Testis (tissue), 2 donors: ENCODE measurements at regions not wholly inside any gene's neighbourhood (a gene's known extent, or its start where the extent isn't known, plus 50 kb on each side); places are given as distances from the start of the nearest gene placed in this dataset.

Experiments
- POLR2A ChIP-seq: fragments of 450-650 bp; IDR thresholded peaks from one replicate; pipeline ENCODE4 v1.6.1; 2017; ENCODE audit warnings: antibody characterized with exemption, mild to moderate bottlenecking, moderate library complexity
- TF ChIP-seq, protein P1 (sequence below), 3 experiments: fragments of 450-650 bp in 2 of 3; fragments of 200-600 bp in 1 of 3; sonication (generic) in 1 of 3; IDR thresholded peaks; one replicate each; pipeline ENCODE4 v1.5.1; 2016 to 2019; ENCODE audit warnings: antibody characterized with exemption in 3 of 3, mild to moderate bottlenecking in 2 of 3, moderate library complexity in 1 of 3

DNA sequence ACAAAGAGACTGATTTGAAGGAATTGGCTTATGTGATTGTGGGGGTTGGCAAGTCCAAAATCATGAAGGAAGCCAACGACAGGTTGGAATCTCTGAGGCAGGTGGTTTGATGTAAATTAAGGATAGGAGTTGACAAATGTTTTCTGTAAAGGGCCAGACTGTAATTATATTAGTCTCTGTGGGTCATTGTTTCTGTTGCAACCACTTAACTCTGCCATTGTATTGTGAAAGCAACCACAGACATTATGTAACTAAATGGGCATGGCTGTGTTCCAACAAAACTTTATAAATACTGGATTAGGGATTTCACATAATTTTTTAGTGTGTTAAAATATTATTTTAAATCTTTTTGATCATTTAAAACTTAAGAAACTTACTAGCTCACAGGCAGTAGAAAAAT is 199.2 kb upstream of the MYLIP start:
- TF ChIP-seq, protein P1, sequence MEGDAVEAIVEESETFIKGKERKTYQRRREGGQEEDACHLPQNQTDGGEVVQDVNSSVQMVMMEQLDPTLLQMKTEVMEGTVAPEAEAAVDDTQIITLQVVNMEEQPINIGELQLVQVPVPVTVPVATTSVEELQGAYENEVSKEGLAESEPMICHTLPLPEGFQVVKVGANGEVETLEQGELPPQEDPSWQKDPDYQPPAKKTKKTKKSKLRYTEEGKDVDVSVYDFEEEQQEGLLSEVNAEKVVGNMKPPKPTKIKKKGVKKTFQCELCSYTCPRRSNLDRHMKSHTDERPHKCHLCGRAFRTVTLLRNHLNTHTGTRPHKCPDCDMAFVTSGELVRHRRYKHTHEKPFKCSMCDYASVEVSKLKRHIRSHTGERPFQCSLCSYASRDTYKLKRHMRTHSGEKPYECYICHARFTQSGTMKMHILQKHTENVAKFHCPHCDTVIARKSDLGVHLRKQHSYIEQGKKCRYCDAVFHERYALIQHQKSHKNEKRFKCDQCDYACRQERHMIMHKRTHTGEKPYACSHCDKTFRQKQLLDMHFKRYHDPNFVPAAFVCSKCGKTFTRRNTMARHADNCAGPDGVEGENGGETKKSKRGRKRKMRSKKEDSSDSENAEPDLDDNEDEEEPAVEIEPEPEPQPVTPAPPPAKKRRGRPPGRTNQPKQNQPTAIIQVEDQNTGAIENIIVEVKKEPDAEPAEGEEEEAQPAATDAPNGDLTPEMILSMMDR (IDR thresholded peaks at IDR 0.05), result no peak
- TF ChIP-seq POLR2A, result no peak
